GM21528 (cell line): ENCODE measurements at regions not wholly inside any gene's neighbourhood (a gene's known extent, or its start where the extent isn't known, plus 50 kb on each side); places are given as distances from the start of the nearest gene placed in this dataset.
"Not testable (repeated sequence)": the region's sequence is repeated elsewhere in the genome, so short reads cannot be mapped to it uniquely, and the experiment has no call there.

Source experiments
- ATAC-seq: cut with Tn5 transposase; IDR thresholded peaks from one replicate; pipeline ENCODE4 v1.9.1; 2021; ENCODE audit warnings: mild to moderate bottlenecking, moderate library complexity; ENCODE audit not compliant: unreplicated experiment, low FRiP score

DNA sequence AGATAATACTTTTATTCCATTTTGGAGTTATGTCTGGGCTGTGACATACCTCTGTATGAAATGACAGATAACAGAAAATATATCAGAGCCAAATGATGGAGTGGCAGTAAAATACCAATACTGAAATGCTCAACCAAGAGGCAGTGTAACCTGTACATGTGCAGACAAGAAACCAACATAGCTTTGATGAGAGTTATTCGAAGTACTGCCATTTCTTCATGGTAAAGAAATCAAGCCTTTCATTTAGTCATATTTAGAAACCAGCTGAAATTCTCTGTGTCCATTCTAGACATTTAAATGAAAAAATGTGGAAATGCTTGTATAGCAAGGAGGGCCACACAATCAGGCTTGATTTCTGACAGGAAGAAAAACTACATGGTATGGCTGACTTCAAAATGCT is 127.1 kb upstream of the PTPRZ1 start:
- no peak for ATAC-seq

DNA sequence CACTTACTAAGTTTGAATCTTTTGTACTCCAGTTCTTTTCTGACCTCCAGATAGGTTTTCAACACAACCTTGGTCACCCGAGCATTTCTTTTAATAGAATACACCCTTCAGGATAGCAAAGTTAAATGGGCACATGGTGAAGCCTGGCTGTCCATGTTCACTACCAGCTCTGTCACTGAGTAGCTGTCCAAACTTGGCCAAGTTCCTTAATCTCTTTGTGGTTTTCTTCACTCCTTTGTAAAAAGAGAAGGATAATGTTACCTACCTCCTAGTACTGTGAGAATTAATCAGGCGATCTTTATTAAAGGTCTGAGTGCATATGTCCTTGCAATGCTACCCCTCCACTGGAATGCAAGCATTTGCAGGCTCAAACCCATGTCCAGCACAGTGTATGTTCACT is 128.1 kb upstream of the PTPRZ1 start:
- ATAC-seq = no peak

DNA sequence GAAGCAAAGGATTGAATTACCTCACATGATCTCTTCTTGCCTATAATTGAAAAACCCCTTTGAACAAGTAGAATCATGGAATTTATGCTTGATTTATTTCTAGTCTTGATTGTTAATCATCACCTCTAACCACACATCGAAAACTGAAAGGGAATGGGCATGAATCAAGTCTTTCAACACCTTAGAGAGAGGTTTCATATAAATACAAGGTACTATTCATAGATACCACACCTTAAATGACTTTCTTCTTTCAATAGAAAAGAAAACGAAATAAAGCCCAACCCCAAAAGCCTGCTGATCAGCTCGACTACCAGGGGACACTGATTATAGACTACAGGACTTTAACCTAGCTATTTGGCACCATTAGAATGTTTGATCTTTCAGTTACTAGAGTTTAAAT is 128.6 kb upstream of the PTPRZ1 start:
- ATAC-seq = no peak

DNA sequence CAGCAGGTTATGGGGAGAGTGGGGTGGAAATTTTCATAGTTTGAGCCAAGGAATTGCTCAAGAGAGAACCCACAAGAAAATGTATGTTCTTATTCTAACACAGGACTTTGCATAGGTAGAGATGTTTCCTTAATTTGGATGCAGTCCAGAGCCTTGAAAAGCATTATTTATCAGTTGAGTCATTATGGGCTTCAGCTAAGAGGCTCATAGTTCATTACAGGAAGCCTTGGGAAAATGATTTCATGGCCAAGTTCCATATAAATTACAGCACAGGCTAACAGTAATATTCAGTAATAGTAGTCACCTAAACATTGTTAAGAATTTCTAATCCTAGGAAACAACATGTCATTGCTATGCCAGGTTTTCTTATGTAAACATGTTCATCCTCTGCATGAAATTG is 131.1 kb upstream of the PTPRZ1 start:
- no peak for ATAC-seq

DNA sequence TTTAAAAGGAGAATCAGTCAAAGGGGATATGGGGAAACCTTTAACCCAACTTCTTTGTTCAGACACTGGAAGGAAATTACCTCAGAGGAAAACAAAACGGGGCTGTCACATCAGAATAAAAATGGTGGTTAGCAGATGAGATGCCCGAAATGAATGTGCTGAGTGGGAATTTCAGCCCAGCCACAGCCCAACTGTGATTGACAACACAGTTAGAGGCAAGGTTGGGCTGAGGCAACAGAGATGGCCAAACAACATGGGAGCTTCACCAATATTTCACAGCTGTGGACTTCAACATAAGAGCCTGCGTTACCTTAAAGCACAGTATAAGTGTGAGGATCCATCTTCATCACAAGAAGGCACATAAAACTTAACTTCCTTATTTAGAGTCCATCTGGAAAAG is 133.5 kb upstream of the PTPRZ1 start:
- ATAC-seq = no peak

DNA sequence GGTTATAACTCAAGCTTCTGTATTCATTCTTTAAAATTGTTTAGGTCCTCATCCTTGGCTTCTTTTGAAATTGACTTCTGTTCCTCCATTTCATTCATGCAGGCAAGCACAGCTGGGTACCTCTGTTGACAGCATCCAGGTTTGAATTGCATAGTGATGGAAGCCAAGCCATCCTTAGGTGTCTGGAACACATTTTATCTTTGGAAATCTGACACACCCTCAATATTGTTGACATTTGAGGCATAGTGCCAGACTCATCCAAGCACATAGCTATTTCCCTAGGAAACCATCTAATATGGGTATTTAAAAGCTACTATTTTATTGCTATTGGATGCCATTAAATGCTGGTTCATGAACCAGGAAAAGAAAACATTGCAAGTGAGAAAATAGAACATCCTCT is 142.1 kb upstream of the PTPRZ1 start:
- no peak for ATAC-seq

DNA sequence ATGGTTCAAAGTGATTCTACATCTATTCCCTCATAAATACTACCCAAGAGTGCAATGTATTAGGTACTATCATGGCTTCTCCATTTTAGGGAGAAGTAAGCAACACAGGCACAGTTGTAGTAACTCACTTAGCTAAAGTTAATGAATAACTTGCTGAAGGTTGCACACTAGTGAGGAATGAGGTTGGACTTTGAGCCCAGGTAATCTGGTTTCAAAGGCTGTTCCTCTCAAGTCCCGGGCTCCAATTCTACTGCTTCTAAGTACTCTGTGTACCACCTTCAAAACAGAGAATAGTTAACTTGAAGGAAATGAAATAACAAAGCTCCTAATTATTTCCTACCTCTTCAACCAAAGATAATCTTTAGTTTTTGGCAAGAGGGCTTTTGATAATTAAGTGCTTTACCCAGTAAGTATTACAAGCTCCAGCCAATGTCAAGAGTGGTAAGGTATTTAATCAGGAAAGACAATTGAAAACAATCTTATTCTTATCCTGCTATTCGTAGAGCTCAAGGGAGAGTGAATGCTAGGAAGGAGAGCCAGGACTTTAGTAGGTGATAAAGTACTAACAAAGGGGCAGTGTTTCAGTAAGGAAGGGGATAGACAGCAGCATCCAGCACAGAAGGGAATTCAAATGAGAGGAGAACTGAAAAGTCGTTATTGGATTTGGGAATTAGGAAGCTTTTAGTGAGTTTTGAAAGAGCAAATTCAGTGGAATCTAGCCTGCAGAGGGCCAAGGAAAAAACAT is 158.2 kb upstream of the PTPRZ1 start:
- ATAC-seq = no peak

DNA sequence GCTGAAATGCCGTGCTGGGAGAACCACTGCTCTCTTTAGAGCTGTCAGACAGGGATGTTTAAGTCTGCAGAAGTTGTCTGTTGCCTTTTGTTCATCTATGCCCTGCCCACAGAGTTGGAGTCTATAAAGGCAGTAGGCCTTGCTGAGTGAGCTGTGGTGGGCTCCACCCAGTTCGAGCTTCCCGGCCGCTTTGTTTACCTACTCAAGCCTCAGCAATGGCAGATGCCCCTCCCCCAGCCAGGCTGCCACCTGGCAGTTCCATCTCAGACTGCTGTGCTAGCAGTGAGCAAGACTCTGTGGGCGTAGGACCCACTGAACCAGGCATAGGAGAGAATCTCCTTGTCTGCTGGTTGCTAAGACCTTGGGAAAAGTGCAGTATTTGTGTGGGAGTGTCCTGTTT is 160.0 kb upstream of the PTPRZ1 start:
- ATAC-seq = not testable (repeated sequence)

DNA sequence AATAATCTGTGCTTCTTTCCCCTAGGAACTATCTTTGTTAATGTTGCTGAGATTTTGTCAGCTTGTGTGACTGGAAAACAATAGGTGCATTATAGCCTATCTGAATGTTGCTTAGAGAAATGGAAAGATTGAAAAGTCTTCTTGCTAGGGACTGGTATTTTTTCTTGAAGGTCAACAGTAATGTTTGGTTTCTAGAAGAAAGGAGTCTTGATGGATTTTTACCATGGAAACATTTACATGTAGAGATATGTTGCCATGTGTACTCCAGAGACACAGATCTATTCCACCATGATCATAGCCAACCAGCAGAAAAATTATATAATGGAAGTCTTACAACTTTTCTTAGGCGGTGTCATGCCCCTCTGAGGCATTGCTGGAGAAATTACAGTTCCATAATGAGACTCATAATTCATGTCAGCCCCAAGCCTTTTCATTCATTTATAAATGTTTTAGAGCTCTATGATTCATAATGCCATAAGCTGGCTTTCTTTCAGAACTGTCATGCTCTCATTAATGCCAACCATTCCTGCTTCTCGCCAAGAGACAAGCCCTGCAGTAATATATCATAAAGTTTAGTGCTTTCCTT is 175.1 kb upstream of the PTPRZ1 start:
- no peak for ATAC-seq

DNA sequence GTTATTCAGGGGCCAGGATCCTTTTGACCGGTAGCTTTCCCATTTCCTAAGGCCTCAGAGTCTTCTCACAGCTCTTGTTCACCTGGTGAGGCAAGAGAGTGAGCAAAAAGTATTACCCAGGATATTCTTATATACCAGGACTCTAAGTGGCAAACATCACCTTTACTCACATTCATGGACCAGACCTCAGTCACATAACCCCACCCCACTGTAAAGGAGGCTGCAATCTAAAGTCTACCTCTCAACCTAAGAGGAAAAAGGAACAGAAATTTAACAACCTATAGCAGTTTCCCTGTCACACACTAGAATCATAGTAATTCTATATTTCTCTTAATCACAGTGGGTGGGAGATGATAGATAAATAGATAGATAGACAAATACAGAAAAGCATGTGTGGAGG is 176.0 kb upstream of the PTPRZ1 start:
- ATAC-seq = no peak

DNA sequence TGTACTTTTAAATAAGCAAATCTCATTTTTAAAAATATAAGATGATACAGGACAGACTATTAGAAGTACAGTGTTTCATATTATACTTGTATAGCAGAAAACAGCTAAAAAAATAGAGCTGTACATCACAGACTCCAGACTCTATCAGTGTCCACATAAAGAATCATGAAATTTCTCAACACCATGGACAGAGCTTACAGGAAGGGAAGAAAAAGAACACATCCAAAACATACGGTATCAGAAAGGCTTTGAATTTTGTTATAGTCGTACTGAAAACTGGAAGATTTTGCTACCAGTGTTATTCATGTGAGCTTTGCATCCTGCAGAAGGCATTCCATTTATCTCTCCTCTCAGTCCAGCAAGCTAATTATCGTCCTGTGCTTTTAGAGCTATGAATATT is 183.2 kb upstream of the PTPRZ1 start:
- ATAC-seq = no peak

DNA sequence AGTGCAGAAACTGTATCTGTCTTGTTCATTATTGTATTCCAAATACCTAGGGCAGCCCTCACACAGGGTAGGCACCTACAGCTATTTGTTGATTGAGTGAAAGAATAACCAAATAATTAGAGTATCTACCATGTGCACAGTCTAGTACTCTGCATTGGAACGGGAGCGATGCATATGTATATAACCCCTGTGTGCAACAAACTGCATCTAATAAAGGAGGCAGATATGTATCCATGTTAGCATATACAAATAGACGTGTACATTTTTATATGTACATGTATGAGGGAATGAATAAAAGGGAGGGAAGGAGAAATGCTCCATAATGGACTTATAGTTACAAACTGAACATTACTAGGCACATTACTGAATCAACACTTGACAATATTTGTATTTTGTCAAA is 191.3 kb upstream of the PTPRZ1 start:
- ATAC-seq = no peak

DNA sequence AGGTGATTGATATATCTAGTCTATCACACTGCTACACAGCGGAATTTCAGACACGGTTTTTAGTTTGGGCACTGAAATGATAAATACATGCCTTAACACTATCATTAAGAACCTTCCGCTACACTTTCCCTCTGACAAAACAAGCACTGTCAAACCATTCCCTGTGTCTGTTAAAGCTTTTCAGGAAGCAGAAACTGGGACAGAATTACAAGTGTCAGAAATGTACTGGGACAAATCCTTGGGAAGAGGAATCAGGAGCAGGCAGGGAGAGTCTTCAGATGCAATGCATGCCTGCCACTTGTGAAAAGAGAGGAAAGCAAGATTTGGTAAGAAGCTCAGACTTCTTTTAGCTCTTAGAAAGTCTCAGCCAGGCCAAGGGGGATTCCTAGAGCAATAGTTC is 196.8 kb upstream of the PTPRZ1 start:
- ATAC-seq = no peak

DNA sequence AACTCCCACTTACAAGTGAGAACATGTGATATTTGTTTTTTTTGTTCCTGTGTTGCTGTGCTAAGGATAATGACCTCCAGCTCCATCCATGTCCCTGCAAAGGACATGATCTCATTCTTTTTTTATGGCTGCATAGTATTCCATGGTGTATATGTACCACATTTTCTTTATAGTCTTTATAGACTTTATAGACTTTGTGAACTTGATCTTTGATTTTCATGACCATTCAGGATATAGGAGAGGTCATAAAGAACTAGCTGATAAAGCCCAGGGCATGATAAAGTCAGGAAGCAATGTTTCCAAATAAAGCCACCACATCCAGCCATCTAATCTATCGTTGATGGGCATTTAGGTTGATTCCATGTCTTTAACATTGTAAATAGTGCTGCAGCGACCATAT is 198.5 kb upstream of the PTPRZ1 start:
- not testable (repeated sequence) for ATAC-seq

DNA sequence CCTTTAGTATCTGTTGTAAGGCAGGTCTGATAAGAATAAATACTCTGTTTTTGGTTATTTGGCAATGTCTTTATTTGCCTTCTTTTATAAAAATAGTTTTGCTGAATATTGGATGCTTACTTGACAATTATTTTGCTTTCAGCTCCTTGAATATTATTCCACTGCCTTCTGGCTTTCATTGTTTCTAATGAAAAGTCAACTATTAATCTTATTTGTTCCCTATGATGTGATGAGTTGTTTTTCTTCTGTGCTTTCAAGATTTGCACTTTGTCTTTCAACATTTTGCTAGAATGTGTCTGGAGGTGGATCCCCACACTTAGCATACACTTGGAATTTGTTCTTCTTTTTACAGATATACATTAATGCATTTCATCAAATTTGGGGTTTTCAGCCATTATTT is 203.8 kb upstream of the PTPRZ1 start:
- ATAC-seq = no peak

DNA sequence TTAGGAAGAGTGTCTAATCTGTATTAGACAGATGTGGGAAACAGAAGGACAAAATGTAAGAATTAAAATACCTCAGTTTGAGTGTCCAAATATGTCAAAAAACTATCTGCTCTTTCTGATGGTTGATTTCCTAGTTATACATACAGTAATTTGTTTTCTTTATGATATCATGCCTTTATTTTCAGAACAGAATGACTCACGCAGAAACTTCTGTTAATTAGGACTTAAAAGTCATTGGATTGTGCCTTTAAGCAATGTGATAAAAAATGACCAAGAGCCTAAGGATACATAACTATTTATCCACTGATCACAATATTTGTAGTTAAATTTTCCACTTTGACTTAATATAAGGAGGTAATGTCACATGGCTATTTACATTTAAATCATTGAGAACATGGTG is 206.7 kb upstream of the PTPRZ1 start:
- ATAC-seq = no peak

DNA sequence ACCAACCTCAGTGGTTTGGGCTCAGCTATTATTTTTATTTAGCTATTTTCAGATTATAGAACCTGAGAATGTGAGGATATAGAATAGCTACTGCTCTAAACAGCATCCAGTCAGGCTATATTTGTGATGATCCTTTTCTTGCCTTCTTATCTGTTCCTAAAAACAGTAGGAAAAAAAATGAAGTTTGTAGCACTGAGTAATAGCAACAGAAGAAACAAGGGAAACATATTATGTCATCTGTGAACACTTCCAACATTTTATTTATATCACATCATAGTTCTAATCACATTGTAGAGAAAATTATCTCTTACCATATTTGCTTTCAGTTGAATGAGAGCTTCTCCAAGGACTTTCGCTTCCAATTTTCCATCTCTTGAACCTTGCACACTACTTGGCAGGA is 229.6 kb upstream of the PTPRZ1 start:
- ATAC-seq = no peak

DNA sequence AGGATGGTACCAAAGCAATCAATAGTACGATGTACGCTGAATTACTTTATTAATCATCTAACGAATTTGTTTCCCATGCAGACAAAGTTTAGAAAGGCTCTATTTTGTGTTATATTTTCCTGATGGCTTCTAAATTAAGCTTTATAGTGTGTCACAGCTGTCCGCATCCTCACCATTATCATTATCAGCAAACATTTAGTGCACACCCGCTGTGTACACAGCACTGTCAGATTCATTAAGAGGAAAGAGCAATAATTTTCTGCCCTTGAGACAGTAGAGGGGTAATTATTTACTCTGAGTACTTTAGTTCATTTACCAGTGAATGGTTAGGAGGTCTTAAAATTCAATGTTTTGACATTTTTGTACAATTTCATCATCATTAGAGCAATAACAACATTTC is 233.3 kb upstream of the PTPRZ1 start:
- ATAC-seq = no peak

DNA sequence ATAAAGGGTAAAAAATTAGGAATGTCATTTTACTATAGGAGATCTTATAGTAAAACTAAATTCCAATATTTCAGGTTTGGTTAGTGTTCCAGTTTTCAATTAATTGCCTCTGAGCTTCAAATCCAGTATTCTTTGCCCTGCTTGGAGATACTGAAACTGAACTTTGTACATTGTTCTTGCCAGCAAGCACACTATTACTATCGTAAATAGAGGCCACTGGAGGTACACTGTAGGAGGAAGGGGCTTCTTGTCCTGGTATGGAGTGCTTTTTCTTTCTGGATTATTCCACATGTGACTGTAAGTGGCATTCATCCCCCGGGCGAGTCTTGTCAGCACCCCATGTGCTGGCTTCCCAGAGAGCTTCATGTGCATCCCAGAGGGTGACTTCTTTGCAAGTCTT is 234.7 kb upstream of the PTPRZ1 start:
- ATAC-seq = no peak

DNA sequence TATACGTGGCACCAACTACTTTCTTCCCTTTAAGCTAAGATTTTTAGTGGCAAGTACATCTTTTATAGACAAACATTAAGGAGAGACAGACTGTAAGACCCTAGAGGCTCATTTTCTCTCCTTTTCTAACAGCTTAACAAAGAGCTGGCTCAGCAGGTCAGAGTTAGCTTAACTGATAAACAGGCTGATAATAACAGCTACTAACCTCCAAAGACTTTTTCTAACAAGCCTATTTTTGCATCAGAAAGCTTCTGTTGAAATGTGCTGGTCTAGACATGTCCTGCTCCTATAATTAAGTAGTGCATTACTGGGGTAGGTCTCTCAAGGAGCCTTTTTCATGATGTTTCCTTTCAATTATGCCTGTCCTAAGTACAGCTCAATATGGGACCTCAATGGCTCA is 238.2 kb upstream of the FAM3C start:
- ATAC-seq = no peak

DNA sequence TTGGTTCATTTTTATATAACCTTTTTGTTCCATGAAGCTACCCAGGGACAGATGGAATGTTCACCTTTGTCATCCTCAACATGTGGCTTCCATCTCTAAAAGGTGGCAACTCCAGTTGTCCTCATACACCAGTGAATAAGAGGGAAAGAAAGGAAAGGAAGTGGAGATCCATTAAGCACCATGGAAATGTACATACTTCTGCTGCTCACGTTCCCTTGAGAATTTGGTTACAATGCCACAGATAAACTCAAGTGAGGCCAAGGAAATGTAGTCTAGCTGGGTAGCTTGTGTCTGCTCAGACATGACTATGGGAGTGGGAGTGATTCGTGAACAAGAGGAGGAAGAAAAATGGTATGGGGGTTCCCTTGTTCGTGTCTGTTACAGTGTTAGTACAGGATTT is 237.1 kb upstream of the FAM3C start:
- no peak for ATAC-seq

DNA sequence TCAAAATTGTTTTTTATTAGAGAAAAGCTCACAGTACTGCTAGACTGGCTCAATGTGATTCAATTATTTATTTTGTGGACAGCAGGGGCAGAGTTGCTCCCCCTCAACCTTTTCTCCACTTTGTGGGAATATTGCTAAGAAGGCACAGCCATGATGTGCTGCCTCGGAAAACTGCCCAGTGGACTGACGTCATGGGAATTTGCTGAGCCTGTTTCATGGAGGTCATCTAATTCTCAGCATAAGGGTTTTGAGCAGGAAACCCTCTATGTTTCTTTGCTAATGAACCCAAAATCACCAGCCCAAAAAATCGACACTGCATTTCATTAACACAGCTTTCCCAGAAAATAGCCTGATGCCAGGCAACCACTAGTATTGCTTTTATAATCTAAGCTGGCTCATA is 228.8 kb upstream of the FAM3C start:
- ATAC-seq = no peak
